GM21381 (cell line): ENCODE measurements at regions not wholly inside any gene's neighbourhood (a gene's known extent, or its start where the extent isn't known, plus 50 kb on each side); places are given as distances from the start of the nearest gene placed in this dataset.
"Not testable (repeated sequence)": the region's sequence is repeated elsewhere in the genome, so short reads cannot be mapped to it uniquely, and the experiment has no call there.

Source experiments
- ATAC-seq: cut with Tn5 transposase; IDR thresholded peaks from one replicate; pipeline ENCODE4 v1.9.1; 2021; ENCODE audit warnings: mild to moderate bottlenecking, moderate library complexity; ENCODE audit not compliant: unreplicated experiment

DNA sequence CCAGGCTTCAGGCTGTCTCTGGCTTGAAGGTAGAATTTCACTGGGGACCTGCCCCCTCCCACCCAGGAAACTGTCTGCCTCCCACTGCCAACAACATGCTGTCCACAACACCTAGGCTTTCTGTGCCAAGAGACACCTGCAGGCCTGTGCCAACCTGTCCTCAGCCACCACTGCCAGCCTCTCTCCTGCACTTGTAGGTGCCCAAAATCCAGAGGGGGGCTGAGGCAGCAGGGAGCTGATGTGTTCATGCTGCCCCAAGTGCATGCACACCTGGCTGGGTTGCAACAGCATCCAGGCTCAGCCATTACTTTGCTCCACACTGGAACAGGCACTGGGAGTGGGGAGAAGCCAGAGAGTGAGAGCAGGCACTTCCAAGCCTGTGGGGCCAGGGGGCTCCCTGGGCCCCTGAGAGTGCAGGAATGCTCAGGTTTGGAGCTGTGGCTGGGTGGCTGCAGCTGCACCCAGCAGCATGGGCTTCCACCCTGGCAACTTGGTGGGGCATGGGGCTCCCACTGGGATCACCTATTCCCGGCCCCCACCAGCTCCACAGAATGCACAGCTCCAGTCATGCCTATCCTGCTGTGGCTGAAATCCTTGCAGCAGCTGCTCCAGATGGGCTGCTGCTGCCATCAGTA, 218.1 kb upstream of the OBI1 start:
- ATAC-seq: no peak

DNA sequence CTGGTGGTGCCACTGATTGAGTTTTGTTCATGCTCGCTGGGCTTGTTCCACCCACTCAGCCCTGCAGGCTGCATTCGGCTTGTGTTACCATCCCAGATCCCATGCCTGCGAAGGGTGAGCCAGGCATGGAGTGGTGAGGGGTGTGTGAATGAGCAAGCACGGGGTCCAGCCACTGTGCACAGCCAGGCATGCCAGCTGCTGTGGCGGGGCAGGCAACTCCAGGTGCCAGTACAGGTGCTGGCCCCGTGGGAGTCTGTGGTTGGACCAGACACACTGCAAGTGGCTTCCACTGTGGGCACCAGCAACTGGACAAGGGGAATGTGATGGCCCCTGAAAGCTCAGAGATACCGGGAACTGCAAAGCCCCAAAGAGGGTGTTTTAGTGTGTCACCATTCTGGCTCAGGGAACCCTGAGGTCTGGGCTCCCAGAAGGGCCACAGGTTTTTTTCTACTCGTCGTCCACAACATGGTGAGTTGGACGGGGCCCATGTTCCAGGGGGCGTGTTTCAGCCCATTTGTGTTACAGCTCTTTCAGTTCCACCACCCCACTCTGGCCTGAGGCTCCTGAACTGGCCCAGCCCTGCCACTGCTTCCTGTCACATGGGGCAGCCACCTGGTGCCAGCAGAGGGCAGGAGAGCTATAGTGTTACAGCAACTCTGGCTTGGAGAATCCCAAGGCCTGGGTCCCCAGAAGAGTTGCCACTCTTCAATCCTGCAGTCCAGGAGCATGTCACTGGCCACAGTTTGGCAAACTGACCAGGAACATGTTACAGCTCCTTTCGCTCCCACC, 217.0 kb upstream of the OBI1 start:
- ATAC-seq: no peak

DNA sequence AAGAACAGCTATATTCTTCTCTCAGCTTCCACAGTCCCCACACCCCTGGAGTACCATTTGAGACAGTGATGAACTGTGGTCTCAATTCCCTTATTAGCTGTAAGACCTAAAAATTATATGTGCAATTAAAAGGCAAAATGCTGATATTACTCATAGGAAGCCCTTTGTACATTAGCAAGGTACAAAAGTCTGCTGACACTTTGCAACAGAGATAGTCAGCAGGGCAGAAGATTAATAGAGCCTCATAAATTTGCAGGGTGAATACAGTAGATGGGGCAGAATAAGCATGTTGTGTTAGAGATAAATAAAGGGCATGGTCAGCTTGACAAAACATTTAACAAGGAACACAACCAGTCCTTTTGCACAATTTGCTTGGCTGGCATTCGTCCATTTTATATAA, 210.0 kb upstream of the OBI1 start:
- no peak for ATAC-seq

DNA sequence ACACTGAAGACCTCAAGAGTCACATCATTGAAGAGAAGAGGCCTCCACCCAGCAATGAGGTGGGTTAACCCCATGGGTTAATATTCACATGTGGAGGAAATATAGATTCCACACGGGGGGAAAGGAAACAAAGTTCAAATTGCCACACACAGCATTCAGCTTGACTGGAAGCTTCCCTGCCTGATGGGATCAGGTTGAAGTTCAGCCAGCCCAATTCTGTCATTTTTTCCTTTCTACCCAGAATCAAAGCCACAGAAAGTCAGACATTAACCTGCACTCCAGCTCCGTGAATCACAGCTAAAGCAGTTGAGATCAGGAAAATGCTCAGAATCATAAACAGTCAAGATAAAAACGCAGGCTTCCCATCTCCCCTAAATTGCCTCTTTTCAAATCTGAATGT, 208.7 kb upstream of the OBI1 start:
- ATAC-seq: no peak

DNA sequence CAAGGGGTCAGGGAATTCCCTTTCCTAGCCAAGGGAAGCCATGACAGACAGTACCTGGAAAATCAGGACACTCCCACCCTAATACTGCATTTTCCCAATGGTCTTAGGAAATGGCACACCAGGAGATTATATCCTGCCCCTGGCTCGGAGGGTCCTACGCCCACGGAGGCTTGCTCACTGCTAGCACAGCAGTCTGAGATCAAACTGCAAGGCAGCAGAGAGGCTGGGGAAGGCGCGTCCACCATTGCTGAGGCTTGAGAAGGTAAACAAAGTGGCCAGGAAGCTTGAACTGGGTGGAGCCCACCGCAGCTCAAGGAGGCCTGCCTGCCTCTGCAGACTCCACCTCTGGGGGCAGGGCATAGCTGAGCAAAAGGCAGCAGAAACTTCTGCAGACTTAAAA, 207.1 kb upstream of the OBI1 start:
- ATAC-seq: not testable (repeated sequence)

DNA sequence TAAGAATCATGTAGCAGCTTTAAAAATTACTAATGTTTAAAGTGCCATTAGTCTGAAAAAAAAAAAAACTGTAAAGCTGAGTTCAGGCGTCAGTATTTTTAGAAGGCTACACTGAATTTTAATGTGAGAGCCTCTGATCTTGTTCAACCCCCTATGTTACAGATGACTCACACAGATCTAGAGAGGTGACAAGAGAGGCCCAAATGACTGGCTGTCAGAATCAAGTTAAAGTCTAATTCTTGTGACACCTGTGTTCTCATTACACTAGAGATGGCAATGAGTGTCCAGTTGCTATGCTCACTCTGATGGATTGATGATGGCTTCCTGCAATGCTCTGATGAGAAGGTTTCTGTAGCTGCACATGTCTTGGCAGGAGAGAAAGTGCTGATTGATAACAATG, 203.5 kb upstream of the OBI1 start:
- ATAC-seq: no peak

DNA sequence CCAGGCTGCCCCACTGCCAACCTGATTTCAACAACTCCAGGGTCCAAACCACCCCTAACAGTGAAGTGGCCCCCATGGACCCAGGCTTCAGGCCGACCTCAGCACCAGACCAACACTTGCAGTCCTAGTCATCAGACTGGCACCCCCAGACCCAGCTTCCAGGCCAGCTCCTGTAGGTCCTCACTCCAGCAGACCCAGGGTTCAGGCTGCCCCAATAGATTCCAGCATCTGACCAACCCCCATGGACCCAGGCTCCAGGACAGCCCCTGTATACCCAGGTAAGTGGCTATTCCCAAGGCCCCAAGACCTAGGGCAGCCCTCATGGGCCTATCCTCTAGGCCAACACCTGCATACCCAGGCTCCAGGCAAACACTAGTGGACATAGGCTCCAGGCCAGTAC, 193.8 kb upstream of the OBI1 start:
- no peak for ATAC-seq

DNA sequence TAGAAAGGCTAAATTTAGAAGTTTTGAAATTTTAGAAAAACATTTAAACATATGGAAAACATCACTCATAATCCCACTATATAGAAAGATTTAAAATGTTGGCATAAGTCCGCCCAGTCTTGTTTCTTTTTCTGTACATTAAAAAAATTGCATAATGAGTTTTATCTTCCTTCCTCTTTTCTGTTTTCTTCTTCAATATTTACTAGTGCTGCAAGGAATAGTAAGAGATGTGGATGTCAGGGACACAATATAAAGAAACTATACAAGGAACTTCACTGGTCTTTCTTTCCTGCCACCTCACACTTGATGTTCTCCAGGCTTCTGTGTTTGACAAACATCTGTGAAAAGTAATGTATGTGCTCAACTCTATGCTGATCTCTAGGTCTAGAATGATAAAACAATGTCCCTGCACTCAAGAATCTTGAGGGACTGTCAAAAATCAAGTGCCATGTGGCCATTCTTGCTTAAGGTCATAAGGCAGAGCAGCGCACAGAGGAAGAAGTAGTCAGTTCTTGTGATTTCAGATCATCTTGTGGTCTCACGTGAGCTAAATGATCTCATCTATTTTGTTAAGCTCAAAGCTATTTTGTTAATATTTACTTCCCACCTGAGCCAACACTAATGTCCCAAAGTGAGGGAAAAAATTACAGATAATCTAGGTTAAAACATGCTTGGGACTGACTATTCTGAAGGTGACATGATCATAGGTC, 186.9 kb upstream of the OBI1 start:
- no peak for ATAC-seq

DNA sequence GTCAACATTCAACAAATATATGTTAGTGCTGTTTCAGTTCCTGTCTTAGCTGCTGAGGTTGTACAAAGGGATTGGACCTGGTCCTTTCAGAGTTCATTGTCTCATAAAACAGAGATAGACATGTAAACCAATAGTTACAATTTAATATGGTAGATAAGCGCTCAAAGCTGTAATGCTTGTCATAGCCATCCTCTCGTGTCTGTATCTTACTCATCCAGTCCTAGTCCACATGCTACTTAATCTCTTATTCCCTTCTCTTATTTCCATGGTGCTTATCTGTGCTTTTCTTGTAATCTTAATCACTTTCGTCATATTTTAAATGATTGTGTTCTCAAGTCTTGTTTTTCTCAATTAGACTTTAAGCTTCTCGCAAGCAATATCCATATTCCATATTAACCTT, 185.2 kb upstream of the OBI1 start:
- no peak for ATAC-seq

DNA sequence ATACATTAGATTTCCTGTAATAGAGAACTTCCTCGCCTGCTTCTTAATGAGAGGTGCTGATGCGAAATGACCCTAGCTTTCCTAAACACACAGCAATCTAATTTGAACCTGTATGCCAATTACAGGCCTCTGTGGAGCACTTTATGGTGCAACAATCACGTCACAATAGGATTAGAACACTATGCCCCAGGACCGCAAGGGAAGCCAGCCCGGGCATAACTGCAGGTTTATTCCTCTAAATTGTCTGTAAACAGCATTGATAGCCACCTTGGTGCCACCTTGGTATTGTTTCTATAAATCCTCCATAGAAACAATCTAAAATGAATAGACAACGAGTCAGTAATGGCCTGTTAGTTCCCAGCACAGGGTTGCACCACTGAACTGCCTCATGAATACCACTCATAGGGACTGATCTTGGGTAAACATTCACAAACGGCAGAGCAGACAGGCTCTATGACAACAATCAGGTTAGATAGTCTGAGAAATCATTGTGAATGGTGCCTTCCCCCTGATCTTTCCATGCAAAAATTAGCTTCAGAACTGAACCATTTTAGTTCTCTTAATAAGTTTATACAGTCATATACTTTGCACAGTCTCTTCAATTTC, 182.5 kb upstream of the OBI1 start:
- ATAC-seq: no peak

DNA sequence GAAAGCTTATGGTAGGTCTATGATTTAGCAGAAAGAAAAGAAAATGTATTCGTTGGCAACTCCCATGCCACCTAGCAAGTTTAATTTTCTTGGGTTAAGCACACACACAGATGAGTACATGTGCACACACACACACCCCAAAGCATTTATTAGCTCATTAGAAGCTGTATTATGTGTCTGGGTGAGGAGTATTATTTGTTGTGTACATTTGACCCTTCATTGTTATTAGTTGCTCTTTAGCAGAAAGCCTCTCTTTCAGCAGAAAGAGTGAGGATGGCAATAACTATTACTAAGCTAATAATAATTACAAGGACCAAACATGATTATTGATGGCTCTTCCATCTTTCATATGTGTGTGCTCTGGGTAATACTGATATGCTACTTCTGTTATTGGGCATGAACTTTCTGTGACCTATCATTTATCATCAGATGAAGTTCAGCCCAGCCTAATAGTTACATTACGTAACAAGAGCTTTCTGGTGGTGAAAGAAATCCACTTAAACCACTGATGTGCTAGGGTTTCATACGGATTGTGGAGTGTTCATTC, 177.4 kb upstream of the OBI1 start:
- no peak for ATAC-seq

DNA sequence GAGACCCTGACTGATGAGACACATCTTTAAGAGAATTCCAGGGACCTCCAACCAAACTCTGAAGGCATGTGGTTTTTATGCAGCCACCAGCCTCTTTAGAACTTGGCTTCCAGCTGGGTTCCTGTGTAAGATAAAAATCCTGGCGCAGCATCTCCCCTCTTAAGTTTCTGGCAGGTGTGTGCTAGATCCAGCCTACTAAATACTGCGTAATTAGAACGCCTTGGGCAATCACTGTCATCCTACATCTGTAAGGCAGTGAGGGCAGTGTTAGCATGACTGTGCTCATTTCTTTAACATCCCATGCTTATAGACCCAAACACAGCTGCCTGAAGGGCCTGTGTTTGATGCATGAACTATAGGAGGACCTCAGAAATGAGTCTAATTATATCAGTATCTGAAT, 173.5 kb upstream of the OBI1 start:
- ATAC-seq: no peak

DNA sequence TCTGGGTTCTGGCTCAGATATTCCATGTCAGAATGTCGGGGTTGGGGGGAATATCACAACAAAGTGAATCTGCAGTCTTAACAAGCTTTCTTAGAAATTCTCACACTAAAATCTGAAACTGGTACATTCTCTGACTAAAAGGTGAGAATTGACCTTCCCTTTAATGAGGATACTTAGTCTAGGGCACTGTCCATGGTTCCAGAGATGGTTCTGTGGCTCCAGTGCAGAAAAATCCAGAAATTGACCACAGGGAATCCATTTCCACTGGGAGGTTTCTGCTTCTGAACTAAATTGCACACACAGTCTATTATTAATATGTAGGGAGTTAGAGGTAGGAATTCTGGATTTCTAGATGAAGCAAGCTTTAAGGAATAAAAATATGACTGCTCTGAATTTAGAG, 171.6 kb upstream of the OBI1 start:
- ATAC-seq: no peak

DNA sequence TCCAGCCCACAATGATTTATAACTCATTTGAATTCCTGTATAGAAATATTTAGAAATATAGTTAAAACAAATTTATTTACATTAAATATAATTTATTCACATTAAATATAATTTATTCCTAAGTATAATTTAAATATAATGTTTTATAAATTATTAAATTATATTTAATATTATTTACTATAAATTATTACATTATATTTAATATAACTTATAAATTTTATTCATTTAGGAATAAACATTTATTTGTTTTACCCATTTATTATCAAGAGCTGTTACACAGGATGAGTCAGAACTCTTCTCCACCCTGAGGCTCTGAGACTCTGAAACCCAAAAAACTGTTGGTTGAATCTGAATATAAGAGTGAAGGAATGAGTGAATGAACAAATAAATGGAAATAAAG, 170.9 kb upstream of the OBI1 start:
- ATAC-seq: no peak

DNA sequence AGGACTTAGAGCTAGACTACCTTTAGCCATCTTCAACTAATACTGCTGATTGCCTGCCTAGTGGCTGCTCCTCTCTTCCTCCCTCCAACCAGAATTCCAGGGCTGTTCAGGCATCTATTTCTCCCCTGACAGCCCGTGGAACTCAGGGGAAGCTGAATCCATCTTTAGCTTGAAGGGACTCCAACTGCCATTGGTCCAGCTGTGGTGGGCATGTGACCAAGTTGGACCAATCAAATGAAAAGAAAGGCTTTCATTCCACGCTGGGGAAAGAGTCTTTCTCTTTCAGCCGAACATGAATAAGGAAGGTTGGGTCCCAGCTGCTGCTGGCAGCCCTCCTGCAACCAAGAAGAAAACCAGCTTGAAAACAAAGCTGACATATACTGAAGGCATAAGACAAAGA, 168.5 kb upstream of the OBI1 start:
- ATAC-seq: no peak

DNA sequence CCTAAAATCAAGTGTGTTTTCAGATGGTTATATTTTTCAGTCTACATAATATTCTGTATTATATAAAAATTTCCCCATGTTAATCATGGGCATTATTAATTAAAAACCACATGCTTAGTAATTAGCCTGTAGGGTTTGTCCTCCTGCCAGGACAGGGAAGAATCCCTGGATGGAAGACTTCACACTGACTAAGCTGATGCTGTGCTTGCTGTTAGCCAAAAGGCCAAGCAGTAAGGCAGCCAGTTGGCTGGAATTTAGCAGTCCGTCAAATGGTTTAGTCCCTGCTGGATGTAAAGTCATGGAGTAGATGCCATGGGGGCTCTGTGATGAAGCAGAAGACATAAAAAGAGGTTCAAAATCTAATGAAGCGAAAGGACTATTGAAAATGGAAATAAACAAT, 168.0 kb upstream of the OBI1 start:
- ATAC-seq: no peak

DNA sequence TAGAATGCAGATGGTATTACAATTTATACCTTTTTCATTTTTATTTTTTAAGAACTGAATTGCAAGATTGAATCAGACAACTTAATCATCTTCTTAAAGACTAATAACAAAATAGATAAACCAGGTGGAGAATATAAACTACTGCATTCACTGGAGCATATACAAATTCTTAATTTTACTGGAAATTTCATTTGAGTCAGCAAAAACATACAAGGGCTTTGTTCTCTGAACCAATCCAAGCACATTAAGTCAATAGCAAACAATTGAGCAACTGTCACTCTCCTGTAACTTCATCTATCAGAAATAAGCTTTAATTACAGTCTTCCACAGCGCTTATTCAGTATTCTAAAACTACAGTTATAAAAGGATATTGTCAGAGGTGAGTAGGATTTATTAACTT, 167.4 kb upstream of the OBI1 start:
- no peak for ATAC-seq

DNA sequence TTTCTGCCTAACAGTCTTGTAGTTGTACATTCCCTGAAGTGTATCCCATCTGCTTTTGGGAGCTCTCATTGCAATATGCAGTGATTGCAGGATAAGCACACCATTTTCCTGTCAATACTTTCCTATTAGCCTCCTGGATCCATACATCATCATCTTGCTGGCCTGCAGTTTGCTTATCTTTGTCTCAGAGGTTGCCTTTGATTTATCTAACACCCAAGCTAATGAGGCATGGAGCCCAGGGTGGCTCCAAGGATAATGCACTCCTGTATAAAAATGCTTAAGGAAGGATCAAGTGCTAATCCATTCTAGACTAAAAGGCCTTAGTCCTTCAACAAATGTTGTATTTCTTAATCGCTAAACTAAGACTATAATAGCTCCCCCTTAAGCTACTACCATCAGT, 161.6 kb upstream of the OBI1 start:
- ATAC-seq: no peak

DNA sequence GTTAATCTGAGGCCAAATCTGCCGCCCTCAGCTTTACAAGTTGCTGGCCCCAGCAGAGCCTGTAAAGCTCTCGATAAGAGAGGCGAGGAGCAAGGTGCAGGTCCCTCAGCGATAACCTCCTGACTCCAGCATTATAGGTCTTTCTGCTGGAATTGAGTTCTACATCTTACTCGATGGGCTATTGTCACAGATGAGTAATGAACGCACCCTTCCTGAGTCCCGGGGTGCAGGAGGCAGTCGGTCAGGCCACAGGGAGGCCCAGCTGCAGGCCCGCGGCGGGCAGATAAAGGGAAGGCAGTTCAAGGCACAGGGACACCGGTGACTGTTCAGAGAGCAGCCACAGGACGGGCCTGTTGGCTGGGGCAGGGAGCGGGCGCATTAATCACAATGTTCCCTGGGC, 157.6 kb upstream of the OBI1 start:
- ATAC-seq: no peak

DNA sequence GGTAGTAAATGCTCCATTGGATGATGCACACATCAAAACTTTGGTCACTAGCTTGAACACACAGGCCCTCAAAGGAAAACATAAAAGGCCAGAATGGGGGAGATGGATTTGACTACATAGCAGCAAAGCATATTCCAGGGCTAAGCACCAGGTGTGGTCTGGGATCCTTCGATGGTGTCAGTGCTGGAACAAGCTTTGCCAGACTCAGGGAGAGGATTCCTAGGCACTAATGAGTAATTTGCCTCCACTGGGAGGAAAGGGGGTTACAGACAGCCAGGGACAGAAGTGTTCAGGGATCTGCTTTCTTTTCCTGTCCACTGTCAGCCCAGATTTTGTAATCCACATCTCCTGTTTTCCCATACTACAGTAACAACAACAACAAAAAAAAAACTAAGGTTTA, 157.2 kb upstream of the OBI1 start:
- ATAC-seq: no peak

DNA sequence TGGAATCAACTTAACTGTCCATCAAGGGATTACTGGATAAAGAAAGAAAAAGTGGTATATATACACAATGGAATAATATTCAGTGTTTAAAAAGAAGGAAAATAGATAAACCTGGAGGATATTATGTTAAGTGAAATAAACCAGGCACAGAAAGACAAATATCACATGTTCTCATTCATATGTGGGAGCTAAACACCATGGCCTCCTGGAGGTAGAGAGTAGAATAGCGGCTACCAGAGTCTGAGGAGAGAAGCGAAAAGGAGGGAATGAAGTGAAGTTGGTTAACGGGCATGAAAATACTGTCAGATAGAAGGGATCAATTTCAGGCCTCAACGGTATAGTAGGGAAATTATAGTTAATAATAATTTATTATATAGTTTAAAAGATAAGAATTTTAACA, 147.5 kb upstream of the OBI1 start:
- no peak for ATAC-seq

DNA sequence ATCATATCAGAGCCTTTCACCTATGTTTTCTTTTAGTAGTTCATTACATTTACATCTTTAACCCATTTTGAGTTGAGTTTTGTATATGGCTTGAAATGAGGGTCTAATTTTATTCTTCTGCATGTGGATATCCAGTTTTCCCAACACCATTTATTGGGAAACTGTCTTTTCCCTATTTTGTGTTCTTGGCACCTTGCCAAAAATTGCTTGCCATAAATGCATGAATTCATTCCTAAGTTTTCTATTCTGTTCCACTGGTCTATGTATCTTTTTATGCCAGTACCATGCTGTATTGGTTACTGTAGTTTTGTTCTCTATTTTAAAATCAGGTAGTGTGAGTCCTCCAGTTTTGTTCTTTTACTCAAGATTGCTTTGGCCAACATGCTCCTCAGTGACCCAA, 144.0 kb upstream of the OBI1 start:
- ATAC-seq: no peak
